ENCODE measurements at regions not wholly inside any gene's neighbourhood (a gene's known extent, or its start where the extent isn't known, plus 50 kb on each side); places are given as distances from the start of the nearest gene placed in this dataset.

GRCh38 chr9:119509291-119509905 is 140.2 kb upstream of the BRINP1 start:
- no peak for DNase-seq
- Histone ChIP-seq H3K27me3 (no peaks in the 10 kb centered on the region), H3K9me3 (replicated peaks in 1 of 3) (no peaks in the 10 kb centered on the region), H3K4me3 (no peak overlapping the region), H3K4me1 (replicated peaks in 1 of 2) (no peaks in the 10 kb centered on the region), H3K36me3 (replicated peaks in 1 of 2) (no peaks in the 10 kb centered on the region), H3K27ac (no peak overlapping the region)
- intact Hi-C loops (cut with DNase I), result no loop called here
- TF ChIP-seq POLR2A (IDR thresholded peaks at IDR 0.05), result no peak
- no peak for TF ChIP-seq CTCF (IDR thresholded peaks at IDR 0.05)
- WGBS, 4 donors, result 60 to 72% (median 62%) methylated on average over 2 of the region's 2 CpGs

- intact Hi-C loops (cut with DNase I), result no loop called here
- H3K36me3 ChIP-seq (replicated peaks in 1 of 2), result no peaks in the 10 kb centered on the region
Measured at GRCh38 chr9:119501374-119501773, 132.1 kb upstream of the BRINP1 start.

GRCh38 chr9:119500072-119500771 is 131.0 kb upstream of the BRINP1 start:
- peak in 6 of 7 donors; percentile 8 to 44 (median 27) for DNase-seq
- H3K4me3 ChIP-seq, result no peak overlapping the region
- H3K4me1 ChIP-seq (replicated peaks in 1 of 2), result peaks cover 9 to 10% of the 10 kb centered on the region in 2 donors
- 34 to 55% (median 44%) methylated on average over 5 to 6 of the region's 6 CpGs for WGBS, 4 donors
- H3K9me3 ChIP-seq (replicated peaks in 1 of 3), result no peaks in the 10 kb centered on the region
- no peaks in the 10 kb centered on the region for H3K36me3 ChIP-seq (replicated peaks in 1 of 2)
- TF ChIP-seq CTCF (IDR thresholded peaks at IDR 0.05) (no peak), POLR2A (IDR thresholded peaks at IDR 0.05) (no peak)
- no peaks in the 10 kb centered on the region for H3K27me3 ChIP-seq
- intact Hi-C loops (cut with DNase I), result no loop called here
- peak overlapping the region in 2 of 5 donors; percentile 27 to 35 for H3K27ac ChIP-seq

More at GRCh38 chr9:119501374-119501773, 132.1 kb upstream of the BRINP1 start:
- Histone ChIP-seq H3K4me1 (replicated peaks in 1 of 2) (peaks cover 9 to 10% of the 10 kb centered on the region in 2 donors), H3K4me3 (no peak overlapping the region), H3K9me3 (replicated peaks in 1 of 3) (no peaks in the 10 kb centered on the region), H3K27me3 (no peaks in the 10 kb centered on the region), H3K27ac (no peak overlapping the region)
- no peak for TF ChIP-seq POLR2A (IDR thresholded peaks at IDR 0.05)
- TF ChIP-seq CTCF (IDR thresholded peaks at IDR 0.05), result no peak
- no peak for DNase-seq
- 84 to 95% (median 93%) methylated on average over 3 of the region's 3 CpGs for WGBS, 4 donors

GRCh38 chr9:119487118-119487827 is 118.0 kb upstream of the BRINP1 start:
- no peak for DNase-seq
- Histone ChIP-seq H3K36me3 (replicated peaks in 1 of 2) (no peaks in the 10 kb centered on the region), H3K27ac (no peak overlapping the region), H3K27me3 (no peaks in the 10 kb centered on the region), H3K4me1 (replicated peaks in 1 of 2) (no peaks in the 10 kb centered on the region), H3K9me3 (replicated peaks in 1 of 3) (no peaks in the 10 kb centered on the region), H3K4me3 (no peak overlapping the region)
- WGBS, 4 donors, result 55 to 67% (median 59%) methylated on average over 6 of the region's 6 CpGs
- TF ChIP-seq POLR2A (IDR thresholded peaks at IDR 0.05) (no peak), CTCF (IDR thresholded peaks at IDR 0.05) (no peak)
- intact Hi-C loops (cut with DNase I), result no loop called here
